Endodermal cell (in vitro differentiated cells): ENCODE measurements at regions not wholly inside any gene's neighbourhood (a gene's known extent, or its start where the extent isn't known, plus 50 kb on each side); places are given as distances from the start of the nearest gene placed in this dataset.

Experiments
- DNase-seq: peaks from one replicate; pipeline ENCODE4 v3.0.0-alpha.2; 2017
- H3K27ac ChIP-seq: 2 replicates; pipeline ENCODE4 v1.5.1; 2013; ENCODE audit warnings: mild to moderate bottlenecking, low read depth, low read length, moderate library complexity
- H3K27me3 ChIP-seq: 2 replicates; pipeline ENCODE4 v1.6.1; 2013; ENCODE audit warnings: mild to moderate bottlenecking, low read length, moderate library complexity; ENCODE audit not compliant: insufficient read depth, control insufficient read depth, poor library complexity, severe bottlenecking
- H3K36me3 ChIP-seq: 2 replicates; pipeline ENCODE4 v1.7.0; 2013; ENCODE audit warnings: mild to moderate bottlenecking, low read length, moderate library complexity; ENCODE audit not compliant: control insufficient read depth, insufficient read depth
- H3K4me1 ChIP-seq: one replicate; pipeline ENCODE4 v1.7.0; 2013; ENCODE audit warnings: low read length; ENCODE audit not compliant: control insufficient read depth, insufficient read depth
- H3K4me3 ChIP-seq: 2 replicates; pipeline ENCODE4 v1.5.1; 2013; ENCODE audit warnings: mild to moderate bottlenecking, low read length, moderate library complexity
- H3K9ac ChIP-seq: 2 replicates; pipeline ENCODE4 v1.6.1; 2013; ENCODE audit warnings: mild to moderate bottlenecking, low read length, moderate library complexity; ENCODE audit not compliant: poor library complexity, severe bottlenecking; ENCODE audit errors: extremely low read depth
- H3K9me3 ChIP-seq: 2 replicates; pipeline ENCODE4 v1.6.1; 2013; ENCODE audit warnings: mild to moderate bottlenecking, low read length, moderate library complexity; ENCODE audit not compliant: control insufficient read depth
- H3K27ac Mint-ChIP-seq: 2 replicates; pipeline ENCODE4 v1.8.0; 2020; ENCODE audit warnings: mixed read lengths
- H3K27me3 Mint-ChIP-seq: 2 replicates; pipeline ENCODE4 v1.8.0; 2021; ENCODE audit warnings: mild to moderate bottlenecking, mixed read lengths; ENCODE audit not compliant: insufficient read depth
- H3K36me3 Mint-ChIP-seq: 2 replicates; pipeline ENCODE4 v1.8.0; 2020; ENCODE audit warnings: low read depth, mixed read lengths
- H3K4me1 Mint-ChIP-seq: 2 replicates; pipeline ENCODE4 v1.8.0; 2020; ENCODE audit warnings: mixed read lengths
- H3K4me3 Mint-ChIP-seq: 2 replicates; pipeline ENCODE4 v1.8.0; 2020; ENCODE audit warnings: mild to moderate bottlenecking, moderate library complexity, mixed read lengths
- H3K9me3 Mint-ChIP-seq: 2 replicates; pipeline ENCODE4 v1.8.0; 2020; ENCODE audit warnings: mild to moderate bottlenecking, mixed read lengths
- WGBS, 2 experiments: methylation state at CpG; one replicate each; pipeline versions ENCODE4 v1.1.5 to v1.1.7; 2013; ENCODE audit warnings: missing lambda C conversion rate in 2 of 2, mixed read lengths in 1 of 2; ENCODE audit not compliant: insufficient coverage in 1 of 2, insufficient read length in 1 of 2; 5-methylcytosine and 5-hydroxymethylcytosine counted together
- TF ChIP-seq, protein P1 (sequence below): fragments of 200-600 bp; sonication (generic); conservative IDR thresholded peaks from 2 replicates; pipeline ENCODE4 v1.5.0; 2021; ENCODE audit warnings: antibody characterized with exemption, mild to moderate bottlenecking

DNA sequence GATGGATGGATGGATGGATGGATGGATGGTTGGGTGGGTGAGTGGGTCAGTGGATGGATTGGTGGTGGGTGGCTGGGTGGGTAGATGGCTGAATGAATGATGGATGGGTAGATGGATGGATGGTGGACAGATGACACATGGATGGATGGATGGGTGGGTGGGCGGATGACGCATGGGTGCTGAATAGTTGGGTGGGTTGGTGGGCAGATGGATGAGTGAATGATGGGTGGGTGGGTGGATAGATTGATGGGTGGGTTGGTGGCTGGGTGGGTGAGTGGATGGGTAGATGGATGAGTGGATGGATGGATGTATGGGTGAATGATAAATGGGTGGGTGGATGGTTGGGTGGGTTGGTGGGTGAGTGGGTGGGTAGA lies 69.9 kb upstream of the NKX1-1 start:
- Histone ChIP-seq H3K4me3 (no peak overlapping the region), H3K9me3 (peaks cover 7% of the 10 kb centered on the region), H3K4me1 (no peaks in the 10 kb centered on the region), H3K9ac (no peak overlapping the region), H3K27ac (no peak overlapping the region), H3K36me3 (no peaks in the 10 kb centered on the region), H3K27me3 (peaks cover 45% of the 10 kb centered on the region)
- TF ChIP-seq, protein P1, sequence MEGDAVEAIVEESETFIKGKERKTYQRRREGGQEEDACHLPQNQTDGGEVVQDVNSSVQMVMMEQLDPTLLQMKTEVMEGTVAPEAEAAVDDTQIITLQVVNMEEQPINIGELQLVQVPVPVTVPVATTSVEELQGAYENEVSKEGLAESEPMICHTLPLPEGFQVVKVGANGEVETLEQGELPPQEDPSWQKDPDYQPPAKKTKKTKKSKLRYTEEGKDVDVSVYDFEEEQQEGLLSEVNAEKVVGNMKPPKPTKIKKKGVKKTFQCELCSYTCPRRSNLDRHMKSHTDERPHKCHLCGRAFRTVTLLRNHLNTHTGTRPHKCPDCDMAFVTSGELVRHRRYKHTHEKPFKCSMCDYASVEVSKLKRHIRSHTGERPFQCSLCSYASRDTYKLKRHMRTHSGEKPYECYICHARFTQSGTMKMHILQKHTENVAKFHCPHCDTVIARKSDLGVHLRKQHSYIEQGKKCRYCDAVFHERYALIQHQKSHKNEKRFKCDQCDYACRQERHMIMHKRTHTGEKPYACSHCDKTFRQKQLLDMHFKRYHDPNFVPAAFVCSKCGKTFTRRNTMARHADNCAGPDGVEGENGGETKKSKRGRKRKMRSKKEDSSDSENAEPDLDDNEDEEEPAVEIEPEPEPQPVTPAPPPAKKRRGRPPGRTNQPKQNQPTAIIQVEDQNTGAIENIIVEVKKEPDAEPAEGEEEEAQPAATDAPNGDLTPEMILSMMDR = no peak
- WGBS, 2 experiments = 92 to 96% methylated on average over 2 of the region's 2 CpGs
- Mint-ChIP-seq H3K36me3 (no peaks in the 10 kb centered on the region), H3K4me1 (no peaks in the 10 kb centered on the region), H3K27ac (no peak overlapping the region), H3K4me3 (no peak overlapping the region), H3K27me3 (peaks cover 15% of the 10 kb centered on the region), H3K9me3 (peaks cover 17% of the 10 kb centered on the region)
- DNase-seq = no peak

DNA sequence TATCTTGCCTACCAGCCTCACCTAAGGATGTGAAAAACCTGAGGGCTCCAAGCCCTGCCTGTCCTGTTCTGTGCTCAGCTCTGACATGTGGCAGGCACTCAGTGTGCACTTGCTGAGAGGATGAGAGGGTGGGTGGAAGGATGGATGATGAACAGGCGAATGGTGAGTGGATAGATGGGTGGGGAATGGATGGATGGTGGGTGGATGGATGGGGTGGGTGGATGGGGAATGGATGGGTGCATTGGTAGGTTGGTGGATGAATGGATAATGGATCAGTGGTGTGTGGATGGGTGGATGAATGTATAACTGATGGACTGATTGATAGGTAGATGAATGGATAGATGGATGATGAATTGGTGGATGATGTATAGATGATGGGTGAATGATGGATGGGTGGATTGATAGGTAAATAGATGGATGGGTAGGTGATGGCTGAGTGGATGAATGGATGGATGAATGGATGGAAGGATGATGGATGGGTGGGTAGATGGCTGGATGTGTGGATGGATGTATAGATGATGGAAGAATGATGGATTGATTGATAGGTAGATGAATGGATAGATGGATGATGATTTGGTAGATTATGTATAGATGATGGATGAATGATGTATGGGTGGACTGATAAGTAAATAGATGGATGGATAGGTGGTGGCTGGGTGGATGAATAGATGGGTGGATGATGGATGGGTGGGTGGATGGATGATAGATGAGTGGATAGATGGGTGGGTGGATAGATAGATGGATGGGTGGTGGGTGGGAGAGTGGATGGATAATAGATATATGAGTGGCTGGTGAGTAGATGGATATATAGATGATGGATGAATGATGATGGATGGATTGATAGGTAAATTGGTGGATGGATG lies 69.3 kb upstream of the NKX1-1 start:
- TF ChIP-seq, protein P1 = no peak
- H3K36me3 Mint-ChIP-seq = no peaks in the 10 kb centered on the region
- 79 to 80% methylated on average over 1 of the region's 1 CpG for WGBS, 2 experiments
- H3K27me3 Mint-ChIP-seq = peaks cover 17% of the 10 kb centered on the region
- H3K27ac Mint-ChIP-seq = no peak overlapping the region
- no peak overlapping the region for H3K9ac ChIP-seq
- H3K4me3 ChIP-seq = no peak overlapping the region
- DNase-seq = no peak
- H3K36me3 ChIP-seq = no peaks in the 10 kb centered on the region
- H3K4me1 ChIP-seq = no peaks in the 10 kb centered on the region
- H3K27ac ChIP-seq = no peak overlapping the region
- H3K9me3 Mint-ChIP-seq = peaks cover 10% of the 10 kb centered on the region
- H3K4me3 Mint-ChIP-seq = no peak overlapping the region
- H3K27me3 ChIP-seq = peaks cover 51% of the 10 kb centered on the region
- H3K4me1 Mint-ChIP-seq = no peaks in the 10 kb centered on the region
- peaks cover 3% of the 10 kb centered on the region for H3K9me3 ChIP-seq

DNA sequence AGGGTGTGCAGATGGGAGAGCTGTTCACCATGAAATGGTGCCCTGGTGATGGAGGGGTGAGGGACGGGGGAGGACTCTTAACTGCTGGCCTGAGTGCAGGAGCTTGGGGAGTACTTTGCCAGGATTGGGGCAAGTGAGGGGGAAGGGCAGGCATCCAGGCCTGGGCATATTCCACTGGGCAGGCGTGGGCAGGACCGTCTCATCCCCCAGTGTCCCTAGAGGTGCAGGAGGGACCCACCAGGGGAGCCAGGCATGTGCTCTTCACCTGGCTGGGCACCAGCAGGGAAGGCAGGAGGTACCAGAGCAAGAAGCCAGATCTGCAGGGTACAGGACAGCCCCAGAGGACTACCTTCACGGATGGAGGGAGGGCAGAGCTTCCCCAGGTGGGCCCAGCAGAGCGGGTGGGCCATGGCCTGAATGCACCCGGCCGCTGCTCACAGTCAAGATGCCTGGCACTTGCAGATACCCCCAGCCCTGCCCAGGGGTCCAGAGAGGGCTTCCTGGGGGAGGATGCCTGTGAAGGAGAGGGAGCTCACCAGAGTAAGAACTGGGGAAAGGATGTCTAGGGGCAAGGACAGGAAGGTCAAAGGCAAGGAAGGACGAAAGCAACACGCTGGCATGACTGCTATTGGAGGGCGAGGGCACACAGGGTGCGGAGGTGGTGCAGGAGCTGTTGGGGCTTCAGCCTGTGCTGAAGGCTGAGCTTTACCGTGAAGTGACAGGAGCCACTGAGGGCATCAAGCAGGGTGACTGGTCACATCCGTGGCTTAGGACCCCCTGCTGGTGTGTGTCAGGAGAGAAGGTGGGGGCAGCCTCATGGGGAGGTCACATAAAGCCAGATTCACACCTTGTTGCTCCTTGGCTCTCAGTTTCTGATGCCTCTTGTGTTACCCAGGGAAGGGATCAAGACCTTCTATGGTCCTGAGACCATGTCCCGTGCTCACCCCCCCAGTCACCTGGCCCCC lies 68.2 kb upstream of the NKX1-1 start:
- Histone ChIP-seq H3K4me3 (no peak overlapping the region), H3K4me1 (no peaks in the 10 kb centered on the region), H3K9me3 (no peaks in the 10 kb centered on the region), H3K36me3 (no peaks in the 10 kb centered on the region), H3K9ac (no peak overlapping the region), H3K27ac (no peak overlapping the region), H3K27me3 (peaks cover 60% of the 10 kb centered on the region)
- DNase-seq = no peak
- no peaks in the 10 kb centered on the region for H3K36me3 Mint-ChIP-seq
- H3K27ac Mint-ChIP-seq = no peak overlapping the region
- TF ChIP-seq, protein P1 = no peak
- no peaks in the 10 kb centered on the region for H3K4me1 Mint-ChIP-seq
- peaks cover 17% of the 10 kb centered on the region for H3K27me3 Mint-ChIP-seq
- H3K9me3 Mint-ChIP-seq = peaks cover under 1% of the 10 kb centered on the region
- 70 to 83% methylated on average over 9 to 14 of the region's 14 CpGs for WGBS, 2 experiments
- H3K4me3 Mint-ChIP-seq = no peak overlapping the region
